ENCODE measurements at regions not wholly inside any gene's neighbourhood (a gene's known extent, or its start where the extent isn't known, plus 50 kb on each side); places are given as distances from the start of the nearest gene placed in this dataset.

DNA sequence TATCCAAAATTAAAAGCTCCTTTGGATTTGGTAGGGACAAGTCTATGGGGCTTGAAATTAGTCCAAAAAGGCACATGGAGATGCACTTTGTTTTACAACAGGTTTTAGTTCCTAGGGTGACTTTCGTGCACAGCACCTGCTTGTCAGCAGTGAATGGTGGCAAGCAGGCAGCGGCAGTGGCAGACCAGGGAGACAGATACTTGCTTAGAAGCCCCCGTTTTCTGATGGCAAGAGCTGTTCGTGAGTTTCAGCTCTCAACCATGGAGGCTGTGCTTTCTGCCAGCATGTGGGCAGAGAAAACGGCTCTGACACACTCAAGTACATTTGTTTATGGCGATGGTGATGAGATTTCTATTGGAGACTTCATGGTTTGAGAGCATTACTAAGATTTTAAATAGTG is 61.7 kb upstream of the SHH start:
- Histone ChIP-seq H3K36me3 (ENCODE audit: control insufficient read depth, insufficient read depth, low read length) (no peaks in the 10 kb centered on the region), H3K27ac (ENCODE audit: low read length) (no peak overlapping the region), H3K4me3 (ENCODE audit: low read depth in 2 of 2, low read length in 2 of 2) (no peak overlapping the region), H3K4me1 (ENCODE audit: control insufficient read depth, insufficient read depth, low read length) (no peaks in the 10 kb centered on the region), H3K9me3 (ENCODE audit: control insufficient read depth, insufficient read depth, low read depth, low read length) (no peaks in the 10 kb centered on the region), H3K27me3 (ENCODE audit: control insufficient read depth, insufficient read depth, low read length) (no peaks in the 10 kb centered on the region)
- in situ Hi-C loops (cut with HindIII; ENCODE audit: low pct_unique_long_range_greater_than_20kb, low sequenced_read_pairs), result no loop called here
- ATAC-seq, result no peak
- BruUV-seq (replicated peaks), result no TSS peak
- CTCF ChIA-PET, result interaction anchor here (0.7 kb wide), 1 partner anchor 283 kb away, joined by 3 read pairs; no protein-coding TSS in a partner anchor
- intact Hi-C loops (cut with micrococcal nuclease; ENCODE audit: unreplicated experiment), result no loop called here
- DNase-seq (ENCODE audit: low read depth, low spot score), result no peak
- TF ChIP-seq POLR2AphosphoS5 (IDR thresholded peaks at IDR 0.05; ENCODE audit: low read depth, low read length) (no peak), TCF7L2 (IDR thresholded peaks at IDR 0.05; ENCODE audit: low read depth, low read length) (no peak), CTCF (IDR thresholded peaks at IDR 0.05) (no peak), REST (IDR thresholded peaks at IDR 0.05; ENCODE audit: insufficient read depth in 1 of 2, low read depth in 2 of 2, low read length in 1 of 2) (no peak), SIN3A (IDR thresholded peaks at IDR 0.05; ENCODE audit: borderline replicate concordance, insufficient read depth, low read depth, low read length) (no peak)
- POLR2A ChIA-PET, result no interaction called here

- DNase-seq (ENCODE audit: low read depth, low spot score) (no peak), ATAC-seq (no peak)
- H3K4me3 ChIP-seq (ENCODE audit: low read depth in 2 of 2, low read length in 2 of 2), result no peak overlapping the region
- BruUV-seq (replicated peaks), result no TSS peak
- no peak overlapping the region for H3K27ac ChIP-seq (ENCODE audit: low read length)
- H3K27me3 ChIP-seq (ENCODE audit: control insufficient read depth, insufficient read depth, low read length), result no peaks in the 10 kb centered on the region
- intact Hi-C loops (cut with micrococcal nuclease; ENCODE audit: unreplicated experiment) (no loop called here), in situ Hi-C loops (cut with HindIII; ENCODE audit: low pct_unique_long_range_greater_than_20kb, low sequenced_read_pairs) (no loop called here)
- ChIA-PET CTCF (no interaction called here), POLR2A (no interaction called here)
- TF ChIP-seq POLR2AphosphoS5 (IDR thresholded peaks at IDR 0.05; ENCODE audit: low read depth, low read length), result no peak
- no peak for TF ChIP-seq TCF7L2 (IDR thresholded peaks at IDR 0.05; ENCODE audit: low read depth, low read length)
- TF ChIP-seq REST (IDR thresholded peaks at IDR 0.05; ENCODE audit: insufficient read depth in 1 of 2, low read depth in 2 of 2, low read length in 1 of 2), result no peak
- TF ChIP-seq SIN3A (IDR thresholded peaks at IDR 0.05; ENCODE audit: borderline replicate concordance, insufficient read depth, low read depth, low read length), result no peak
- no peak for TF ChIP-seq CTCF (IDR thresholded peaks at IDR 0.05)
- H3K36me3 ChIP-seq (ENCODE audit: control insufficient read depth, insufficient read depth, low read length), result no peaks in the 10 kb centered on the region
- H3K9me3 ChIP-seq (ENCODE audit: control insufficient read depth, insufficient read depth, low read depth, low read length), result no peaks in the 10 kb centered on the region
- H3K4me1 ChIP-seq (ENCODE audit: control insufficient read depth, insufficient read depth, low read length), result no peaks in the 10 kb centered on the region
Observed at GRCh38 chr7:155872678-155873369, 60.6 kb upstream of the SHH start.

All from Panc1 (cell line).